K562 (cell line): ENCODE measurements at regions not wholly inside any gene's neighbourhood (a gene's known extent, or its start where the extent isn't known, plus 50 kb on each side); places are given as distances from the start of the nearest gene placed in this dataset.

ENCODE experiments used
- ATAC-seq: fragments of 200-7000 bp; cut with Tn5 transposase; 3 replicates; pipeline ENCODE4 v1.9.1; 2020; ENCODE audit warnings: moderate library complexity
- BruUV-seq: library from RNA; stranded (reverse); fragments of 400-500 nt; replicated peaks from 2 replicates; lab custom pipeline; 2021; lab: Mats Ljungman, UMichigan
- CTCF ChIA-PET: fragments of 300-600 bp; formaldehyde crosslinking; extraction: SDS; loops from one replicate; lab custom pipeline; 2021; ENCODE audit warnings: low intra/inter-chr PET ratio; lab: Yijun Ruan, JAX
- POLR2A ChIA-PET: fragments of 300-600, 350-650 bp; sonication (Branson Sonifier 250); formaldehyde crosslinking; extraction: SDS; loops from one replicate; lab custom pipeline; 2021; ENCODE audit warnings: antibody characterized with exemption, inconsistent platforms; lab: Yijun Ruan, JAX
- DNase-seq, 4 experiments: peaks; one replicate each; pipeline versions ENCODE4 v3.0.0 to v3.0.0-alpha.2; 2011 to 2018; ENCODE audit warnings: low spot score in 3 of 4, mixed read lengths in 3 of 4; ENCODE audit errors: extremely low read depth in 1 of 4
- FAIRE-seq: peaks from 2 replicates; lab custom pipeline; 2011; peaks lifted over from hg19 to GRCh38; lab: Jason Lieb, UNC
- H2AFZ ChIP-seq: 2 replicates; pipeline ENCODE4 v1.6.0; 2011; ENCODE audit warnings: low read depth, low read length, control low read depth, inconsistent platforms
- H3K27ac ChIP-seq: fragments of 200-600 bp; 3 replicates; pipeline ENCODE4 v1.8.0; 2011; ENCODE audit warnings: low read depth, mild to moderate bottlenecking, control low read depth, inconsistent platforms, low read length, moderate library complexity, mixed read lengths; ENCODE audit errors: extremely low read depth
- H3K27me3 ChIP-seq, 2 experiments: fragments of 300-600 bp in 1 of 2; 2 replicates in 1 of 2; 3 replicates in 1 of 2; pipeline versions ENCODE4 v1.6.0 to v1.8.0; 2011; ENCODE audit warnings: inconsistent platforms in 2 of 2, low read length in 2 of 2, mild to moderate bottlenecking in 1 of 2, mixed read lengths in 1 of 2, moderate library complexity in 1 of 2; ENCODE audit not compliant: control insufficient read depth in 2 of 2, insufficient read depth in 2 of 2
- H3K36me3 ChIP-seq: fragments of 300-600 bp; 3 replicates; pipeline ENCODE4 v1.8.0; 2011; ENCODE audit warnings: mild to moderate bottlenecking, low read length, inconsistent platforms; ENCODE audit not compliant: control insufficient read depth, insufficient read depth
- H3K4me1 ChIP-seq, 2 experiments: fragments of 200-600 bp in 1 of 2; replicated peaks in 1 of 2; 2 replicates in 1 of 2; 3 replicates in 1 of 2; pipeline versions ENCODE4 v1.5.1 to v1.8.0; 2011; ENCODE audit warnings: inconsistent platforms in 2 of 2, low read length in 2 of 2, mild to moderate bottlenecking in 1 of 2, mixed read lengths in 1 of 2, moderate library complexity in 1 of 2; ENCODE audit not compliant: control insufficient read depth in 2 of 2, insufficient read depth in 2 of 2
- H3K4me2 ChIP-seq: 2 replicates; pipeline ENCODE4 v1.6.1; 2011; ENCODE audit warnings: low read length, control low read depth, inconsistent platforms, mixed read lengths; ENCODE audit not compliant: insufficient read depth
- H3K4me3 ChIP-seq: fragments of 200-600 bp; sonication (generic), shearing (Covaris generic); 2 replicates; pipeline ENCODE4 v1.5.1; 2016; ENCODE audit warnings: control low read depth, inconsistent platforms
- H3K79me2 ChIP-seq: fragments of 200-600 bp; 3 replicates; pipeline ENCODE4 v1.8.0; 2011; ENCODE audit warnings: low read length, inconsistent platforms; ENCODE audit not compliant: control insufficient read depth, insufficient read depth
- H3K9ac ChIP-seq, 2 experiments: 2 replicates each; pipeline versions ENCODE4 v1.6.0 to v1.6.1; 2011; ENCODE audit warnings: low read depth in 2 of 2, low read length in 2 of 2, control low read depth in 1 of 2, inconsistent platforms in 1 of 2, mild to moderate bottlenecking in 1 of 2, mixed read lengths in 1 of 2; ENCODE audit not compliant: insufficient read depth in 1 of 2
- H3K9me1 ChIP-seq: one replicate; pipeline ENCODE4 v1.6.0; 2011; ENCODE audit warnings: inconsistent platforms, mild to moderate bottlenecking, low read length, moderate library complexity; ENCODE audit not compliant: control insufficient read depth, insufficient read depth
- H3K9me3 ChIP-seq: replicated peaks from 2 replicates; pipeline ENCODE4 v1.5.1; 2011; ENCODE audit warnings: low read depth, low read length, inconsistent platforms; ENCODE audit not compliant: control insufficient read depth, insufficient read depth
- H4K20me1 ChIP-seq: replicated peaks from 2 replicates; pipeline ENCODE4 v1.6.1; 2011; ENCODE audit warnings: low read length, inconsistent platforms, mixed read lengths; ENCODE audit not compliant: control insufficient read depth, insufficient read depth
- CHD4 ChIP-seq: fragments of 200-600 bp; sonication (generic); IDR thresholded peaks from 3 replicates; pipeline ENCODE4 v1.6.1; 2012; ENCODE audit warnings: low read depth, mild to moderate bottlenecking, mixed read lengths, low read length, inconsistent platforms; ENCODE audit not compliant: insufficient read depth, insufficient replicate concordance, poor library complexity, severe bottlenecking
- HDAC2 ChIP-seq: fragments of 450-650 bp; IDR thresholded peaks from 2 replicates; pipeline ENCODE4 v1.6.1; 2016; ENCODE audit warnings: mild to moderate bottlenecking
- JUNB ChIP-seq: fragments of 450-650 bp; formaldehyde crosslinking; conservative IDR thresholded peaks from 2 replicates; pipeline ENCODE4 v1.4.0; 2020; ENCODE audit warnings: mild to moderate bottlenecking
- NCOA1 ChIP-seq: fragments of 450-650 bp; IDR thresholded peaks from 2 replicates; pipeline ENCODE4 v1.6.1; 2016; ENCODE audit warnings: low read depth
- NFXL1 ChIP-seq: fragments of 450-650 bp; formaldehyde crosslinking; IDR thresholded peaks from 2 replicates; pipeline ENCODE4 v1.4.0; 2021; ENCODE audit warnings: mild to moderate bottlenecking
- POU5F1 ChIP-seq: fragments of 150-350 bp; IDR thresholded peaks from 2 replicates; pipeline ENCODE4 v1.6.1; 2014; ENCODE audit warnings: borderline replicate concordance, low read length, low read depth, mild to moderate bottlenecking; ENCODE audit not compliant: partially characterized antibody
- U2AF1 ChIP-seq: fragments of 200-400 bp; formaldehyde crosslinking; optimal IDR thresholded peaks from 2 replicates; pipeline ENCODE3; 2017; ENCODE audit warnings: mild to moderate bottlenecking, low read depth, low read length, moderate library complexity
- WGBS: fragments of 100-300 bp; shearing (Covaris generic); methylation state at CpG from one replicate; pipeline ENCODE4 v1.1.6; 2016; ENCODE audit warnings: low coverage, mixed read lengths; ENCODE audit not compliant: insufficient coverage; ENCODE audit errors: missing lambda C conversion rate; 5-methylcytosine and 5-hydroxymethylcytosine counted together
- in situ Hi-C: fragments of 300-500 bp; cut with MboI; formaldehyde crosslinking; loops from 4 replicates; pipeline ENCODE4 v1.15.0; 2018; ENCODE audit warnings: inconsistent platforms, mixed read lengths
- intact Hi-C: fragments of 100-400 bp; cut with micrococcal nuclease; formaldehyde crosslinking; loops from 2 replicates; pipeline ENCODE4 v1.14.2; 2022

GRCh38 chr15:95279277-95280019, 1048.1 kb downstream of the MCTP2 start (continued):
- TF ChIP-seq CHD4 = no peak
- no peak for TF ChIP-seq U2AF1
- TF ChIP-seq NCOA1 = no peak

DNA sequence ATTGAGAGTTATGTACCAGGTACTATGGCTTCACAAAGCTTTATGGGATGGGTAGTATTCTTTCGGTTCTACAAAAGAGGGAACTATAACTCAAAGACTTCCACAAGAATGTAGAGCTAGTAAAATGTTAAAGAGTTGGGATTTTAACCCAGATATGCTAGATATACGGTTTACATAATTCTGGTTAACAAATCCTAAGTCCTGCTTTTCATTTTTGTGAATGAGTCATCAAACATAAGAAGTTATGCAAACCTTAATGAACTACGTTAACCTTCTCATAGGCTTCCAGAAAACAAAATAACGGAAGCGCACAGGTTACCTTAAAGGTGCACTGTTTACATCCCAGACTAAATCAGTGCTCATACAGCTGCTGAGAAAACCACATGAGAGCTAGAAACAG, 1049.3 kb downstream of the MCTP2 start:
- TF ChIP-seq HDAC2 (no peak), JUNB (CRISPR knock-in tag) (no peak), POU5F1 (no peak), NFXL1 (CRISPR knock-in tag) (no peak)
- TF ChIP-seq, all 486 proteins: peak for 0
- H3K4me3 ChIP-seq = no peak overlapping the region
- no peaks in the 10 kb centered on the region for H3K9me3 ChIP-seq
- no TSS peak for BruUV-seq
- H2AFZ ChIP-seq = no peak overlapping the region
- POLR2A ChIA-PET = no interaction called here
- no peaks in the 10 kb centered on the region for H3K9me1 ChIP-seq
- DNase-seq = no peak
- CTCF ChIA-PET = no interaction called here
- no peaks in the 10 kb centered on the region for H3K36me3 ChIP-seq
- no peak overlapping the region for H3K9ac ChIP-seq
- H3K27ac ChIP-seq = no peak overlapping the region
- WGBS = 13% methylated on average over 5 of the region's 5 CpGs
- in situ Hi-C loops (no loop called here), intact Hi-C loops (loop anchor here (10.0 kb wide), 1 partner anchor 1054 kb away; the partner anchor contains the start of gene NR2F2)
- peaks cover 3 to 4% of the 10 kb centered on the region in 2 experiments; a peak in 2 of 5 replicates for H3K27me3 ChIP-seq
- H3K79me2 ChIP-seq = no peaks in the 10 kb centered on the region
- no peak for ATAC-seq
- H3K4me2 ChIP-seq = no peak overlapping the region
- no peaks in the 10 kb centered on the region for H4K20me1 ChIP-seq
- FAIRE-seq = no peak
- no peaks in the 10 kb centered on the region for H3K4me1 ChIP-seq
